ENCODE measurements at regions not wholly inside any gene's neighbourhood (a gene's known extent, or its start where the extent isn't known, plus 50 kb on each side); places are given as distances from the start of the nearest gene placed in this dataset.

- TF ChIP-seq CREM (IDR thresholded peaks at IDR 0.05; ENCODE audit: low read depth) (no peak), TCF3 (IDR thresholded peaks at IDR 0.05; ENCODE audit: borderline replicate concordance, insufficient read depth, low read depth, low read length) (no peak), ZBTB40 (IDR thresholded peaks at IDR 0.05; ENCODE audit: borderline replicate concordance) (no peak), BACH1 (IDR thresholded peaks at IDR 0.05; ENCODE audit: borderline replicate concordance) (no peak)
These were observed 479.6 kb upstream of the ZNF717 start (continued) for GRCh38 chr3:76264911-76265310.

GRCh38 chr3:76266511-76266910 lies 481.2 kb upstream of the ZNF717 start:
- ATAC-seq (no peak), FAIRE-seq (no peak), DNase-seq (ENCODE audit: low read depth, low spot score) (no peak)
- Histone ChIP-seq H3K4me2 (ENCODE audit: control insufficient read depth, insufficient read depth) (no peak overlapping the region), H3K36me3 (ENCODE audit: control insufficient read depth in 2 of 2, insufficient read depth in 2 of 2, low read length in 1 of 2) (no peaks in the 10 kb centered on the region), H3K79me2 (ENCODE audit: control insufficient read depth, insufficient read depth, low read length) (no peaks in the 10 kb centered on the region), H2AFZ (ENCODE audit: control insufficient read depth, low read depth, low read length) (no peak overlapping the region), H3K4me3 (no peak overlapping the region), H4K20me1 (ENCODE audit: control insufficient read depth, insufficient read depth) (no peaks in the 10 kb centered on the region), H3K9ac (ENCODE audit: control insufficient read depth, insufficient read depth, low read length) (no peak overlapping the region), H3K9me3 (replicated peaks; ENCODE audit: control insufficient read depth, insufficient read depth, low read length) (no peaks in the 10 kb centered on the region), H3K4me1 (ENCODE audit: control insufficient read depth, insufficient read depth, low read length) (no peaks in the 10 kb centered on the region), H3K27ac (ENCODE audit: control insufficient read depth, insufficient read depth) (no peak overlapping the region), H3K27me3 (replicated peaks in 1 of 2; ENCODE audit: control insufficient read depth in 2 of 2, insufficient read depth in 2 of 2, low read length in 1 of 2) (no peaks in the 10 kb centered on the region)
- ChIA-PET POLR2A (no interaction called here), RAD21 (ENCODE audit: unreplicated experiment) (no interaction called here), SMC1A (ENCODE audit: uncharacterized antibody, unreplicated experiment) (no interaction called here), CTCF (no interaction called here)
- intact Hi-C loops (cut with micrococcal nuclease; ENCODE audit: unreplicated experiment) (no loop called here), in situ Hi-C loops (cut with MboI) (no loop called here)
- BruUV-seq (replicated peaks): no TSS peak
- TF ChIP-seq ASH2L (IDR thresholded peaks at IDR 0.05; ENCODE audit: borderline replicate concordance, low read depth) (no peak), JUND (IDR thresholded peaks at IDR 0.05; ENCODE audit: low read depth, low read length) (no peak), CHD1 (IDR thresholded peaks at IDR 0.05; ENCODE audit: low read depth, low read length) (no peak), SUPT20H (IDR thresholded peaks at IDR 0.05; ENCODE audit: borderline replicate concordance, control insufficient read depth, low read depth, low read length) (no peak), PML (IDR thresholded peaks at IDR 0.05; ENCODE audit: low read length) (no peak), RELA (IDR thresholded peaks at IDR 0.05; ENCODE audit: borderline replicate concordance, partially characterized antibody) (no peak), STAT3 (IDR thresholded peaks at IDR 0.05; ENCODE audit: low read depth, low read length) (no peak)
- WGBS (ENCODE audit: insufficient coverage, insufficient replicate concordance, low lambda C conversion rate, missing lambda C conversion rate): 15% methylated on average over 1 of the region's 1 CpG
